GM19023 (cell line): ENCODE measurements at regions not wholly inside any gene's neighbourhood (a gene's known extent, or its start where the extent isn't known, plus 50 kb on each side); places are given as distances from the start of the nearest gene placed in this dataset.
"Not testable (repeated sequence)": the region's sequence is repeated elsewhere in the genome, so short reads cannot be mapped to it uniquely, and the experiment has no call there.

Experiments
- ATAC-seq: cut with Tn5 transposase; IDR thresholded peaks from one replicate; pipeline ENCODE4 v1.9.1; 2021; ENCODE audit warnings: mild to moderate bottlenecking, moderate library complexity; ENCODE audit not compliant: unreplicated experiment

DNA sequence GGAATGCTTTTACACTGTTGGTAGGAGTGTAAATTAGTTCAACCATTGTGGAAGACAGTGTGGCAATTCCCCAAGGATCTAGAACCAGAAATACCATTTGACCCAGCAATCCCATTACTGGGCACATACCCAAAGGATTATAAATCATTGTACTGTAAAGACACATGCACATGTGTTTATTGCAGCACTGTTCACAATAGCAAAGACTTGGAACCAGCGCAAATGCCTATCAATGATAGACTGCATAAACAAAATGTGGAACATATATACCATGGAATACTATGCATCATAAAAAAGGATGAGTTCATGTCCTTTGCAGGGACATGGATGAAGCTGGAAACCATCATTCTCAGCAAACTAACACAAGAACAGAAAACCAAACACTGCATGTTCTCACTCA, 174.8 kb upstream of the KRR1 start:
- not testable (repeated sequence) for ATAC-seq

DNA sequence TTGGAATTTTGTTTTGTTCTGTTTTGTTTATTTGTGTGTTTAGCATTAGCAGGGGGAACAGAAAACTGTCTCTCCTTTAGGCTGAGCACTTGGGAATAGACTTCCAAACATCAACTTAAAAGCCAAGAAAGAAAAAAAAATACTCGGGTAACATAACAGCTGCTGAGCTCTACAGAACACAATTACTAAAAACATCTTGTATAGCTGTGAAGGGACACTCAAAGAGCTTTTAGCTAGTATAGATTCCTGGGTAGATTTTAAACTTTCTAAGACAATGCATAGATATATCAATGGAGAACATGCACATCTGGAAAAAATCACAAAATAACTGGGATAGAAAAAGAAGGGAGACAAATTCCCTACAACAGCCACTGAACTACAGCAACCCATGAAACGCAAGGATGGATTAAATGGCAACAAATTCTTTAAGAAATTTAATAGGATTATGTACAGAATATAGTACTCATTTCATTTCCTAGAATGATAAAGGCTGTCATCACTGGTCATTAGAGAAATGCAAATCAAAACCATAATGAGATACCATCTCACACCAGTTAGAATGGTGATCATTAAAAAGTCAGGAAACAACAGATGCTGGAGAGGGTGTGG, 174.3 kb upstream of the KRR1 start:
- no peak for ATAC-seq

DNA sequence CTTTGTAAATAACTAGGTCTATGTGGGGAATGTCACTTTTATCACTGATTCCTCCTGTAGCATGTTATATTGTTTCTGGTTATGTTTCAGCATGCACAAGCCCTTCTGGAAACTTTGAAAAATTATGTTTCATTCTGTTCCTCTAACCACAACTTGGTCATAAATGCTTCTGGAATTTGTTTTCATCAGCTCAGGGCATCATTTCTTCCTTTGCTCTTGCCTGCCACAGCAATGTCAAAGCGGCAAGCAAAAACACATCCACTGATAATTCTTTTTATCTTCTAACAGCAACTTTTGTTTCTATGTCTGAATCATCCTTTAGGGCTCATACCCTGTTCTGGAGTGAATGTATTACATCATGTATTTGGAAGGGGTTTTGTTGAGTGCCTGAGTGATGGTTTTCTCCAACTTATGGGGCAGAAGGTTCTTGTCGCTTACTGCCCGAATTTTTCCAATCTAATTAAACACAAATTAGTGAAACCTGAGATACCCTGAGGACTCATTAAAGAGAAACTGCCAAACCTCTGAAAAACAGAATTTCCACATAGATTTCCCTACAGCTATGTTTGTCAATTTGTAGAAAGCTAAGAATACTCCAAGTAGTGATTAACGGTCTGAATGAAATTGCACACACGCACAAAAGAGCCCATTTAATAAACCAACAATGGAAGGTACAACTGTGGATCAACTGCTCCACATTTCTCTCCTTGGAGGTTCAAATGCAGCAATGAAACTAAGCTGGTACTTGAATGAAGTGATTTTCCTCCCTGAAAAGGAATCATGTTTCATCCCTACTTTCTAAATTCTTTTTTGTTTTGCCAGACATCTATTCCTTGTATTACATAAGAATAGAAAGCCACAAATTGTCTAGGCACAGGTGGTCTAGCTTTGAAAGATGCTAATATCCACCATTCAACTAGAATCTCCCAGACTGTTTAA, 173.5 kb upstream of the KRR1 start:
- no peak for ATAC-seq

GRCh38 chr12:75683995-75684586, 172.7 kb upstream of the KRR1 start:
- ATAC-seq = not testable (repeated sequence)

DNA sequence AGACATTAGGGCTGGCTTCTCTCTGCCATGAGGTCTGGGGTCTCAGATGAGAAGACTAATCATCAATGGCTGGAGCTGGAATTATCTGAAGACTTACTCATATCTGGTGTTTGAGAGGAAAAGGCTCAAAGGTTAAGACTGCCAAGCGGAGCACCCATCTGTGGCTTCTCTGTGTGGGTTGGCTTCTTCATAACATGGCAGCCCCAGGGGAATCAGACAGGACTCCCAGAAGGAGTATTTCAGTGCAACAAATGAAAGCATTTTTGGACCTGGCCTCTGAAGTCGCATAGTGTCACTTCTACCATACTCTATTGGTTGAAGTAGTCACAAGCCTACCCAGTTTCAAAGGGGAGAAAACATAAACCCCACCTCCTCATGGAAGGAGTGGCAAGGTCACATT, 171.8 kb upstream of the KRR1 start:
- ATAC-seq = no peak

DNA sequence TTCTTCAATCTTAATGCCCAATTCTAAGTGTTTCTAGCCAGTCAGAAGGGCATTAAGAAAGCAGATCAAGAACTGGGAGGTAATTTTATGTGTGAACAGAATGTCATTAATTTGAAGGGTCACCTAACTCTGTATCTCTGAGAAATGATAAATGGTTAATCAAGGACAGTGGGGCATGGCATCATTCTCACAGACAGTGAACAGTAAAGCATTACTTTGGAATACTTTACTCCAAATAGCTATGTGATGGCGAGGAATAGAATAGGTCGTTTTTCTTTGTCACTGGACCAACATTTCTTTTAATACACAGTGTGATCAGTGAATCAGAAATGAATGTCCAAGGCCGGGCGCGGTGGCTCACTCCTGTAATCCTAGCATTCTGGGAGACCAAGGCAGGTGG, 166.1 kb upstream of the KRR1 start:
- no peak for ATAC-seq

GRCh38 chr12:75674393-75674792, 163.0 kb upstream of the KRR1 start:
- ATAC-seq = no peak

GRCh38 chr12:75672200-75672599, 160.8 kb upstream of the KRR1 start:
- ATAC-seq = no peak

GRCh38 chr12:75670216-75670615, 158.8 kb upstream of the KRR1 start:
- no peak for ATAC-seq

- ATAC-seq = no peak
These were observed 155.5 kb upstream of the KRR1 start for GRCh38 chr12:75666939-75667334.

- no peak for ATAC-seq
These were observed 154.9 kb upstream of the KRR1 start for GRCh38 chr12:75666126-75666938.

GRCh38 chr12:75665216-75665615, 153.8 kb upstream of the KRR1 start:
- no peak for ATAC-seq

DNA sequence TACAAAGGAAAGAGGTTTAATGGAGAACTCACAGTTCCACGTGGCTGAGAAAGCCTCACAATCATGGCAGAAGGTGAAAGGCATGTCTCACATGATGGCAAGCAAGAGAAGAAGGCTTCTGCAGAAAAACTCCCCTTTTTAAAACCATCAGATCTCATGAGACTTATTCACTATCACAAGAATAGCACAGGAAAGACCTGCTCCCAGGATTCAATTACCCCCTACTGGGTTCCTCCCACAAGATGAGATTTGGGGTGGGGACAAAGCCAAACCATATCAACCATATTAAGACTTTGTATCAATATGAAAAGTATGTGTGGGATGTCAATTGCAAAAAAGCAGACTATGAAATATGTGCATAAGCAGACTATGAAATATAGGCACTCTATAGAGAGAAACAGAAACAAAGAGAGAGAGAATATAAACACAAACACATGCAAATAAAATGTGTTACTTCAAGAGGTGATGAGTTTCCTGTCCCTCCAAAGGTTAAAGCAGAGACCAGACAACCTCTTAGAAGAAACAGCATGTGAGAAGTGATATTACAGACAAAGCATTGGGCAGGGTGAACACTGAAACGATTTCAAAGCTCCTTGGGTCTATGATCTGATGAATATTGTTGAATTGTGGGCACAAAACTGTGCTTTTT, 151.2 kb upstream of the KRR1 start:
- ATAC-seq = no peak

DNA sequence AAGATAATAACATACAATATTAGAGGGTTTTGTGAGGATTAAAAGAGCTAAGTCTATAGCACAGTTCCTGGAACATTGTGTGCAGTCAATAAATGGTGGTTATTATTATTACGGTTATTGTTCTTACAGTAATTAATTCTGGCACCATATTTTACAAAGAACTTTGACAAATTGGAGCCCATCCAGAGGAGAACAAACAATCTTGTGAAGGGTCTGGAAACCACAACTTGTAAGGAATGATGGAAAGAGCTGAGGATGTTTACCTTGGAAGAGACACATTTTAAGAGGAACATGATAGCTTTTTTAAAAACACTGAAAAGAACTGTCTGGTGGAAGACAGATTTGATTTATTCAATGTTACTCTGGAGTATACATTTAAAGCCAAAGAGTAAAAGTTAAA, 150.5 kb upstream of the KRR1 start:
- no peak for ATAC-seq

GRCh38 chr12:75660805-75661404, 149.5 kb upstream of the KRR1 start:
- no peak for ATAC-seq

DNA sequence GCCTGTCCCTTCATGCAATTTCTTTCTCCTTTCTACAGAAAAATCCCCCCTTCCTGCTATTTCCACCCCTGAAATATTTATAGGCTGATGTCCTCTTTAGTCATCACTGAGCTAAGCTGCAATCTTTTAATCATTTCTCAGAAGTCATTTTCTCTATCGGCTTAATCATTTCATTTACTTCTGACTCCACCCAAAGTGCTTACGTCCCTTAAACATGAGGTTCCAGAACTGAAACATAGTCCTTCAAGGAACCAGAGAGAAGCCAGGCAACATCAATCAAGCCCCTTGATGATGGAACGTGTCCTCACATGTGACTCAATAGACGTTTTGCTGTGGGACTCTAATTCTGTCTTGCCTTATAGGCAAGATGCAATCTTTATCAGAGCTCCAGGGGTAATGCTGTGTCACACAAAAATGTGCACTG, 148.7 kb upstream of the KRR1 start:
- no peak for ATAC-seq

DNA sequence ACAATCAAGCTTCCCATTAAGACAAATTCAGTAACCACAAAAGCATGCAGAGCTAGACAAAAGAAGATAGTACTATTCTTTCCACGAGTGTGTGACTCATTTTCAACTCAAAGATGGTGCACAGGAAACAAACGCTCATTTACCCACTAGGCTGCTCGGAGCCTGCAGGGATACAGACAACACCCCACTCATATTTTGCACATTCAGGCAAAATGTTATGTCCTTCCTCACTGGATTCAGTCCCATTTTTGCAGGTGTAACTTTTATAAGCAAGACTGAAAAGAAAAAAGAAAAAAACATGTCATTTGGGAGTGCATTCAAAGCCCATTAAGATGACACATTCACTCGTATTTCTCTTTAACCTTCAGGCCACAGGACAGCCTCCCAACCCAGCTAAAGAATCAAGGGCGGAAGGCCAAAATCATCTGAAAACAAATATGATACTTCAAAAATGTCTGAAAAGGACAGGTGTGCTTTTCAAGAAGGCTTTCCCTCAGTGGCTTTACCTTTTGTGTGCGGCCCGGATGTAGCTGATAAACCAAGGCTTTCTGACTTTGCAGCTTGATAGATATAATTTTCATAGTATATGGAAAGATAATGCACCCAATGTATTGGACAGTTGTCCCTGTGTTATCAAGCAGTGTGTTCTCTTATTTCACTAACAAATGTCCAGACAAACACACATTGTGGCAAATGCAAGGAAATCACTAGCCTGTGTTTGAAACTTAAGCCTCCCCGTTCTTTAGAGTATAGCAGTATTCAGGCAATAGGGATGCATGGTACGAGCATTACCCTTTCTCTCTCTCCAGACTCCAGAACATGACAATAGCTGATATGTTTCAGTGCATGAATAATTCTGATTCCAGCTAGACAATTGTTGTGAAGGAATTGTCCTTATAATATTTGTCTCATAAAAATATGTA, 147.8 kb upstream of the KRR1 start:
- ATAC-seq = no peak

DNA sequence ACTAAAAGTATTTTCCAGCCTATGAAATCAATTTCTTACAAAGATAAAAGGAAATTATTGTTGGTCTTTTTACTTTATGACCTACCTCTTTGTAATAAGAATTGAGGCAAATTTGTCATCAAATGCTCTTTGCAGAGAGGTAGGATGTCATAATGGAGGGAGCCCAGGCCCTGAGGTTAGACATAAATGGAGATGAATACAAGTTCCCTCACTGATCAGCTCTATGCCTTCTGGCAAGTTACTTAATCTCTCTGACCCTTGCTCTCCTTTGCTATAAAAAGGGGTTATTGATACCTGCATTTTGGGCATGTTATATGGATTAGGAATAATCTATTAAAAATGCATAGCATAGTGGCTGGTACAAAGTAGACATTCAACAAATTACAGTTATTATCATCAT, 146.9 kb upstream of the KRR1 start:
- ATAC-seq = no peak

DNA sequence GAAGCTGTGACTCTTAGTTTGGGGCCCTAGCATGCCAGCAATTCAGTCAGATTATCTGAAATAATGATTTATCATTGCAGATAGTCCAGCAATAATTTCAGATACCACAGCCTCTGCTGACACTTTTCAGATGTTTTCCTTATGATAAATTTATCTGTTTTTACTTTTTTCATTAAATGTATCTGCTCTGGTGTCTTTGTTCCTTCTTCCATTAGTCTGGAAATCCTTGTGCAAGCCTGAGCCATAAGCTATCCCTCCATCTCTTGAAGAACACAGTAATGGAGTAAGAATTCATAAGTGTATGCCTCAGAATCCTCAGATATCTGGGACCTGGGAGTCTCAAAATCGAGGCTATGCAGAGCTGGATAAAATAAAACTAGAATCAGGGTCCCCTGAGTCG, 146.4 kb upstream of the KRR1 start:
- no peak for ATAC-seq
